ENCODE measurements at regions not wholly inside any gene's neighbourhood (a gene's known extent, or its start where the extent isn't known, plus 50 kb on each side); places are given as distances from the start of the nearest gene placed in this dataset.

GRCh38 chr10:1872151-1872726 is 134.9 kb upstream of the ADARB2 start:
- 92% methylated on average over 7 of the region's 7 CpGs for WGBS (ENCODE audit: low lambda C conversion rate, missing lambda C conversion rate)
- H3K27me3 ChIP-seq: no peaks in the 10 kb centered on the region
- H3K9me3 ChIP-seq (ENCODE audit: low read depth): no peaks in the 10 kb centered on the region
- no peaks in the 10 kb centered on the region for H3K9me2 ChIP-seq (replicated peaks; ENCODE audit: insufficient read depth)
- H3K36me3 ChIP-seq (replicated peaks; ENCODE audit: insufficient read depth, low read depth): no peaks in the 10 kb centered on the region
- TF ChIP-seq, protein P1, sequence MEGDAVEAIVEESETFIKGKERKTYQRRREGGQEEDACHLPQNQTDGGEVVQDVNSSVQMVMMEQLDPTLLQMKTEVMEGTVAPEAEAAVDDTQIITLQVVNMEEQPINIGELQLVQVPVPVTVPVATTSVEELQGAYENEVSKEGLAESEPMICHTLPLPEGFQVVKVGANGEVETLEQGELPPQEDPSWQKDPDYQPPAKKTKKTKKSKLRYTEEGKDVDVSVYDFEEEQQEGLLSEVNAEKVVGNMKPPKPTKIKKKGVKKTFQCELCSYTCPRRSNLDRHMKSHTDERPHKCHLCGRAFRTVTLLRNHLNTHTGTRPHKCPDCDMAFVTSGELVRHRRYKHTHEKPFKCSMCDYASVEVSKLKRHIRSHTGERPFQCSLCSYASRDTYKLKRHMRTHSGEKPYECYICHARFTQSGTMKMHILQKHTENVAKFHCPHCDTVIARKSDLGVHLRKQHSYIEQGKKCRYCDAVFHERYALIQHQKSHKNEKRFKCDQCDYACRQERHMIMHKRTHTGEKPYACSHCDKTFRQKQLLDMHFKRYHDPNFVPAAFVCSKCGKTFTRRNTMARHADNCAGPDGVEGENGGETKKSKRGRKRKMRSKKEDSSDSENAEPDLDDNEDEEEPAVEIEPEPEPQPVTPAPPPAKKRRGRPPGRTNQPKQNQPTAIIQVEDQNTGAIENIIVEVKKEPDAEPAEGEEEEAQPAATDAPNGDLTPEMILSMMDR (IDR thresholded peaks at IDR 0.05; ENCODE audit: poor library complexity): no peak
- no peak for TF ChIP-seq EZH2phosphoT487 (IDR thresholded peaks at IDR 0.05; ENCODE audit: low read depth, severe bottlenecking, unreplicated experiment)
- no peak for TF ChIP-seq EZH2 (IDR thresholded peaks at IDR 0.05; ENCODE audit: borderline replicate concordance)
- no peaks in the 10 kb centered on the region for H3K79me2 ChIP-seq
- H3K4me3 ChIP-seq: no peak overlapping the region
- no peak overlapping the region for H2AFZ ChIP-seq
- no peak overlapping the region for H3K4me2 ChIP-seq
- no peaks in the 10 kb centered on the region for H4K20me1 ChIP-seq (ENCODE audit: insufficient read depth, poor library complexity, severe bottlenecking)
- H3K4me1 ChIP-seq (ENCODE audit: insufficient read depth): no peaks in the 10 kb centered on the region
- H3K27ac ChIP-seq: no peak overlapping the region
- DNase-seq (ENCODE audit: low spot score): no peak

DNA sequence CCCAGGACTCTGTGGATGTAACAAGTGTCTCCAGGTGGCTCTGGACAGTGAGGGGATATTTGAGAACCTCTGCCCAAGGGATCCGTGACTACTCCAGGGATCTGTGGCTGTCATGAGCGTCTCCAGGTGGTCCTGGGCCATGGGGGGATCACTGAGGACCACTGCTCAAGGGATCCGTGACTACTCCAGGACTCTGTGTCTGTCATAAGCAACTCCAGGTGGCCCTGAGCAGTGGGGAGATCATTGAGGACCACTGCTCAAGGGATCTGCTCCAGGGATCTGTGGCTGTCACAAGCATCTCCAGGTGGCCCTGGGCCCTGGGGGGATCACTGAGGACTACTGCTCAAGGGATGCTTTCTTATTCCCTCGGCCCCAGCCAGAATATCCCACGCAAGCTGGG is 133.2 kb upstream of the ADARB2 start:
- Histone ChIP-seq H2AFZ (no peak overlapping the region), H3K9me2 (replicated peaks; ENCODE audit: insufficient read depth) (no peaks in the 10 kb centered on the region), H4K20me1 (ENCODE audit: insufficient read depth, poor library complexity, severe bottlenecking) (no peaks in the 10 kb centered on the region), H3K79me2 (no peaks in the 10 kb centered on the region), H3K27ac (no peak overlapping the region), H3K4me2 (no peak overlapping the region), H3K36me3 (replicated peaks; ENCODE audit: insufficient read depth, low read depth) (no peaks in the 10 kb centered on the region), H3K27me3 (no peaks in the 10 kb centered on the region), H3K4me3 (no peak overlapping the region), H3K4me1 (ENCODE audit: insufficient read depth) (no peaks in the 10 kb centered on the region), H3K9me3 (ENCODE audit: low read depth) (no peaks in the 10 kb centered on the region)
- no peak for DNase-seq (ENCODE audit: low spot score)
- TF ChIP-seq EZH2 (IDR thresholded peaks at IDR 0.05; ENCODE audit: borderline replicate concordance) (no peak), EZH2phosphoT487 (IDR thresholded peaks at IDR 0.05; ENCODE audit: low read depth, severe bottlenecking, unreplicated experiment) (no peak)
- TF ChIP-seq, protein P1 (IDR thresholded peaks at IDR 0.05; ENCODE audit: poor library complexity): no peak
- 62% methylated on average over 5 of the region's 5 CpGs for WGBS (ENCODE audit: low lambda C conversion rate, missing lambda C conversion rate)

DNA sequence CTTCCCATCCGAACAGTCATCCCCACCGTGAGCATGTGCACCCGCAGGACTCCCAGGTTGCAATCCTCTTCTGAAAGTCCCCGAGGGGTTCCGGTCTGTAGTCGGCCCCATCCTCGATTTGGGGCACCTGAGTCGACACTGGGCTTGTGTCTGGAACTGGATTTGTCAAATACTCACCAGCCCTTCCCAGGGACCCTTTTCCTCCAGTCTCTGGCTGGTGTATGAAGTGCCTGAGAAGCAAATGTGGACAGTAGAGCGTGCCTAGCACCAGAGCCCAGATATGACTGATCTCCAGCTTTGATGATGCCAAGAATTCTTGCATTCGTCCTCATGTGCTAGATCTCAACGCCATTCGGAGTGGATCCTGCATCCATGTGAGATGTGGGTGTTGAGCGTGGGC is 132.5 kb upstream of the ADARB2 start:
- no peaks in the 10 kb centered on the region for H3K79me2 ChIP-seq
- H3K4me2 ChIP-seq: no peak overlapping the region
- no peaks in the 10 kb centered on the region for H3K9me2 ChIP-seq (replicated peaks; ENCODE audit: insufficient read depth)
- no peaks in the 10 kb centered on the region for H3K27me3 ChIP-seq
- WGBS (ENCODE audit: low lambda C conversion rate, missing lambda C conversion rate): 81% methylated on average over 13 of the region's 13 CpGs
- TF ChIP-seq EZH2 (IDR thresholded peaks at IDR 0.05; ENCODE audit: borderline replicate concordance) (no peak), EZH2phosphoT487 (IDR thresholded peaks at IDR 0.05; ENCODE audit: low read depth, severe bottlenecking, unreplicated experiment) (no peak)
- TF ChIP-seq, protein P1 (IDR thresholded peaks at IDR 0.05; ENCODE audit: poor library complexity): no peak
- H4K20me1 ChIP-seq (ENCODE audit: insufficient read depth, poor library complexity, severe bottlenecking): no peaks in the 10 kb centered on the region
- no peak for DNase-seq (ENCODE audit: low spot score)
- H3K4me3 ChIP-seq: no peak overlapping the region
- no peak overlapping the region for H3K27ac ChIP-seq
- no peaks in the 10 kb centered on the region for H3K9me3 ChIP-seq (ENCODE audit: low read depth)
- no peaks in the 10 kb centered on the region for H3K4me1 ChIP-seq (ENCODE audit: insufficient read depth)
- no peaks in the 10 kb centered on the region for H3K36me3 ChIP-seq (replicated peaks; ENCODE audit: insufficient read depth, low read depth)
- no peak overlapping the region for H2AFZ ChIP-seq
